GM21526 (cell line): ENCODE measurements at regions not wholly inside any gene's neighbourhood (a gene's known extent, or its start where the extent isn't known, plus 50 kb on each side); places are given as distances from the start of the nearest gene placed in this dataset.

Experiments used
- ATAC-seq: cut with Tn5 transposase; IDR thresholded peaks from one replicate; pipeline ENCODE4 v1.9.1; 2021; ENCODE audit warnings: moderate library complexity; ENCODE audit not compliant: unreplicated experiment, low FRiP score

- ATAC-seq, result no peak
These were observed 157.2 kb downstream of the ANKRD60 start for GRCh38 chr20:58071298-58071697.

GRCh38 chr20:58070664-58071196 is 157.7 kb downstream of the ANKRD60 start:
- no peak for ATAC-seq

GRCh38 chr20:58069796-58070663 is 158.4 kb downstream of the ANKRD60 start:
- no peak for ATAC-seq

GRCh38 chr20:58069207-58069606 is 159.2 kb downstream of the ANKRD60 start:
- ATAC-seq, result no peak

GRCh38 chr20:58065508-58066361 is 162.7 kb downstream of the ANKRD60 start:
- ATAC-seq, result no peak

- ATAC-seq, result no peak
These were observed 163.9 kb downstream of the ANKRD60 start for GRCh38 chr20:58064411-58065010.

- ATAC-seq, result no peak
These were observed 169.3 kb downstream of the ANKRD60 start for GRCh38 chr20:58059260-58059544.

GRCh38 chr20:58058421-58059259 is 169.8 kb downstream of the ANKRD60 start:
- no peak for ATAC-seq

GRCh38 chr20:58056921-58057686 is 171.3 kb downstream of the ANKRD60 start:
- no peak for ATAC-seq

GRCh38 chr20:58056021-58056591 is 172.3 kb downstream of the ANKRD60 start:
- ATAC-seq, result no peak

- no peak for ATAC-seq
These were observed 173.6 kb downstream of the ANKRD60 start for GRCh38 chr20:58054780-58055373.

GRCh38 chr20:58054082-58054779 is 174.2 kb downstream of the ANKRD60 start:
- no peak for ATAC-seq

- no peak for ATAC-seq
These were observed 174.9 kb downstream of the ANKRD60 start for GRCh38 chr20:58053391-58054055.

GRCh38 chr20:58051367-58051766 is 177.1 kb downstream of the ANKRD60 start:
- no peak for ATAC-seq

- no peak for ATAC-seq
These were observed 180.3 kb downstream of the ANKRD60 start for GRCh38 chr20:58048096-58048702.

- ATAC-seq, result no peak
These were observed 182.1 kb downstream of the ANKRD60 start for GRCh38 chr20:58046311-58046710.

- ATAC-seq, result no peak
These were observed 182.9 kb downstream of the ANKRD60 start for GRCh38 chr20:58045579-58045978.
